ENCODE measurements at regions not wholly inside any gene's neighbourhood (a gene's known extent, or its start where the extent isn't known, plus 50 kb on each side); places are given as distances from the start of the nearest gene placed in this dataset.

GRCh38 chr10:118467200-118467599 lies 125.1 kb upstream of the FAM204A start:
- H3K36me3 Mint-ChIP-seq (ENCODE audit: low read depth): no peaks in the 10 kb centered on the region
- intact Hi-C loops (cut with micrococcal nuclease): no loop called here
- H3K27me3 Mint-ChIP-seq: peaks cover 35% of the 10 kb centered on the region
- no peak overlapping the region for H3K4me3 Mint-ChIP-seq
- no peaks in the 10 kb centered on the region for H3K4me1 Mint-ChIP-seq (ENCODE audit: low read depth)
- H3K27ac Mint-ChIP-seq: no peak overlapping the region
- no peaks in the 10 kb centered on the region for H3K9me3 Mint-ChIP-seq

GRCh38 chr10:118465300-118465874 lies 123.3 kb upstream of the FAM204A start:
- Mint-ChIP-seq H3K36me3 (ENCODE audit: low read depth) (no peaks in the 10 kb centered on the region), H3K4me1 (ENCODE audit: low read depth) (no peaks in the 10 kb centered on the region), H3K27ac (no peak overlapping the region), H3K27me3 (peaks cover 32% of the 10 kb centered on the region), H3K4me3 (no peak overlapping the region), H3K9me3 (no peaks in the 10 kb centered on the region)
- intact Hi-C loops (cut with micrococcal nuclease): no loop called here

- peaks cover 31% of the 10 kb centered on the region for H3K27me3 Mint-ChIP-seq
- no peak overlapping the region for H3K4me3 Mint-ChIP-seq
- no peaks in the 10 kb centered on the region for H3K4me1 Mint-ChIP-seq (ENCODE audit: low read depth)
- H3K27ac Mint-ChIP-seq: no peak overlapping the region
- intact Hi-C loops (cut with micrococcal nuclease): no loop called here
- no peaks in the 10 kb centered on the region for H3K36me3 Mint-ChIP-seq (ENCODE audit: low read depth)
- no peaks in the 10 kb centered on the region for H3K9me3 Mint-ChIP-seq
Measured at GRCh38 chr10:118463740-118464139, 121.6 kb upstream of the FAM204A start.

GRCh38 chr10:118462401-118462800 lies 120.3 kb upstream of the FAM204A start:
- peaks cover 33% of the 10 kb centered on the region for H3K27me3 Mint-ChIP-seq
- H3K4me3 Mint-ChIP-seq: no peak overlapping the region
- no peak overlapping the region for H3K27ac Mint-ChIP-seq
- no peaks in the 10 kb centered on the region for H3K4me1 Mint-ChIP-seq (ENCODE audit: low read depth)
- no peaks in the 10 kb centered on the region for H3K9me3 Mint-ChIP-seq
- no peaks in the 10 kb centered on the region for H3K36me3 Mint-ChIP-seq (ENCODE audit: low read depth)
- intact Hi-C loops (cut with micrococcal nuclease): no loop called here

- Mint-ChIP-seq H3K36me3 (ENCODE audit: low read depth) (no peaks in the 10 kb centered on the region), H3K9me3 (no peaks in the 10 kb centered on the region), H3K27me3 (peaks cover 32% of the 10 kb centered on the region), H3K4me3 (peak overlapping the region; percentile 42), H3K27ac (no peak overlapping the region), H3K4me1 (ENCODE audit: low read depth) (no peaks in the 10 kb centered on the region)
- intact Hi-C loops (cut with micrococcal nuclease): no loop called here
Measured at GRCh38 chr10:118459642-118460193, 117.6 kb upstream of the FAM204A start.

- no peak overlapping the region for H3K27ac Mint-ChIP-seq
- H3K9me3 Mint-ChIP-seq: no peaks in the 10 kb centered on the region
- no peaks in the 10 kb centered on the region for H3K4me1 Mint-ChIP-seq (ENCODE audit: low read depth)
- H3K36me3 Mint-ChIP-seq (ENCODE audit: low read depth): no peaks in the 10 kb centered on the region
- intact Hi-C loops (cut with micrococcal nuclease): no loop called here
- H3K27me3 Mint-ChIP-seq: peaks cover 28% of the 10 kb centered on the region
- H3K4me3 Mint-ChIP-seq: peak overlapping the region; percentile 42
Measured at GRCh38 chr10:118458957-118459641, 117.0 kb upstream of the FAM204A start.

- Mint-ChIP-seq H3K27ac (no peak overlapping the region), H3K9me3 (no peaks in the 10 kb centered on the region), H3K4me3 (no peak overlapping the region), H3K36me3 (ENCODE audit: low read depth) (no peaks in the 10 kb centered on the region), H3K27me3 (peaks cover 25% of the 10 kb centered on the region), H3K4me1 (ENCODE audit: low read depth) (no peaks in the 10 kb centered on the region)
- intact Hi-C loops (cut with micrococcal nuclease): no loop called here
Measured at GRCh38 chr10:118457824-118458428, 115.8 kb upstream of the FAM204A start.

- peaks cover 15% of the 10 kb centered on the region for H3K9me3 Mint-ChIP-seq
- H3K36me3 Mint-ChIP-seq (ENCODE audit: low read depth): no peaks in the 10 kb centered on the region
- no peak overlapping the region for H3K27ac Mint-ChIP-seq
- intact Hi-C loops (cut with micrococcal nuclease): no loop called here
- H3K27me3 Mint-ChIP-seq: peaks cover 32% of the 10 kb centered on the region
- no peaks in the 10 kb centered on the region for H3K4me1 Mint-ChIP-seq (ENCODE audit: low read depth)
- H3K4me3 Mint-ChIP-seq: no peak overlapping the region
Measured at GRCh38 chr10:118455181-118455695, 113.1 kb upstream of the FAM204A start.

- Mint-ChIP-seq H3K4me3 (no peak overlapping the region), H3K36me3 (ENCODE audit: low read depth) (no peaks in the 10 kb centered on the region), H3K27me3 (peaks cover 38% of the 10 kb centered on the region), H3K4me1 (ENCODE audit: low read depth) (no peaks in the 10 kb centered on the region), H3K27ac (no peak overlapping the region), H3K9me3 (peaks cover 15% of the 10 kb centered on the region)
- intact Hi-C loops (cut with micrococcal nuclease): no loop called here
Measured at GRCh38 chr10:118454211-118454610, 112.1 kb upstream of the FAM204A start.

- peaks cover 42% of the 10 kb centered on the region for H3K27me3 Mint-ChIP-seq
- H3K27ac Mint-ChIP-seq: no peak overlapping the region
- intact Hi-C loops (cut with micrococcal nuclease): no loop called here
- peaks cover 15% of the 10 kb centered on the region for H3K9me3 Mint-ChIP-seq
- H3K4me1 Mint-ChIP-seq (ENCODE audit: low read depth): no peaks in the 10 kb centered on the region
- H3K4me3 Mint-ChIP-seq: no peak overlapping the region
- H3K36me3 Mint-ChIP-seq (ENCODE audit: low read depth): no peaks in the 10 kb centered on the region
Measured at GRCh38 chr10:118452098-118452497, 110.0 kb upstream of the FAM204A start.

GRCh38 chr10:118449521-118449920 lies 107.4 kb upstream of the FAM204A start:
- intact Hi-C loops (cut with micrococcal nuclease): no loop called here
- no peaks in the 10 kb centered on the region for H3K4me1 Mint-ChIP-seq (ENCODE audit: low read depth)
- H3K27ac Mint-ChIP-seq: no peak overlapping the region
- no peaks in the 10 kb centered on the region for H3K36me3 Mint-ChIP-seq (ENCODE audit: low read depth)
- H3K9me3 Mint-ChIP-seq: peaks cover 15% of the 10 kb centered on the region
- H3K4me3 Mint-ChIP-seq: no peak overlapping the region
- peaks cover 37% of the 10 kb centered on the region for H3K27me3 Mint-ChIP-seq

GRCh38 chr10:118448744-118449143 lies 106.6 kb upstream of the FAM204A start:
- intact Hi-C loops (cut with micrococcal nuclease): no loop called here
- peaks cover 15% of the 10 kb centered on the region for H3K9me3 Mint-ChIP-seq

GRCh38 chr10:118447478-118448270 lies 105.5 kb upstream of the FAM204A start:
- Mint-ChIP-seq H3K27ac (no peak overlapping the region), H3K4me1 (ENCODE audit: low read depth) (no peaks in the 10 kb centered on the region), H3K36me3 (ENCODE audit: low read depth) (no peaks in the 10 kb centered on the region), H3K9me3 (peaks cover 15% of the 10 kb centered on the region), H3K4me3 (no peak overlapping the region), H3K27me3 (peaks cover 39% of the 10 kb centered on the region)
- intact Hi-C loops (cut with micrococcal nuclease): no loop called here

More at GRCh38 chr10:118448744-118449143, 106.6 kb upstream of the FAM204A start:
- H3K4me3 Mint-ChIP-seq: no peak overlapping the region
- H3K27me3 Mint-ChIP-seq: peaks cover 37% of the 10 kb centered on the region
- no peak overlapping the region for H3K27ac Mint-ChIP-seq
- H3K4me1 Mint-ChIP-seq (ENCODE audit: low read depth): no peaks in the 10 kb centered on the region
- no peaks in the 10 kb centered on the region for H3K36me3 Mint-ChIP-seq (ENCODE audit: low read depth)

Data from dendritic cell treated with granulocyte-macrophage colony-stimulating factor and Interleukin-4, amounts not matched to agents 40 ng/mL and 50 ng/mL, for 4 days (primary cell).